ENCODE measurements at regions not wholly inside any gene's neighbourhood (a gene's known extent, or its start where the extent isn't known, plus 50 kb on each side); places are given as distances from the start of the nearest gene placed in this dataset.

DNA sequence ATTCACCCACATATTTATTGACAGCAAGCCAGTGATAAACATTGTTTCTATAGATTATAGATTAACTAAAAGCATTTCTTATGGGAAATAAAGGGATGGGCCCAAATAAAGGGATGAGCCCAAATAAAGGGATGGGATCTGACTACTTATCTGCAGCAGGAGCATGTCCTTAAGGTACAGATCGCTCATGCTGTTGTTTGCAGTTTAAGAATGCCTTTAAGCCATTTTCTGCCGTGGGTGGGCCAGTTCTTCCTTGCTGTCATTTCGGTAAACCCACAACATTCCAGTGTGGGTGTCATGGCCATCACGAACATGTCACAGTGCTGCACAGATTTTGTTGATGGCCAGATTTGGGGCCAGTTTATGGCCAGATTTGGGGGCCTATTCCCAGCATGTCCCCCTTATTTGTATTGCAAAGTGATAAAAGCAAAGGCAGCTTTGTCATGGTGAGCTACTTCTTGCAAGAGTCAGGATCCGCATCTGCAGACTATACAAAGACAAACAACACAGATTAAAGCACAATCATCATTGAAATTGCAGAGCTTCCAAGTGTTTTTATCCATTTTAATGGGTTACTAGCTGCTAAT is 700.7 kb downstream of the LRFN5 start:
- H3K4me3 ChIP-seq, result no peak overlapping the region
- no peak overlapping the region for H3K27ac ChIP-seq

DNA sequence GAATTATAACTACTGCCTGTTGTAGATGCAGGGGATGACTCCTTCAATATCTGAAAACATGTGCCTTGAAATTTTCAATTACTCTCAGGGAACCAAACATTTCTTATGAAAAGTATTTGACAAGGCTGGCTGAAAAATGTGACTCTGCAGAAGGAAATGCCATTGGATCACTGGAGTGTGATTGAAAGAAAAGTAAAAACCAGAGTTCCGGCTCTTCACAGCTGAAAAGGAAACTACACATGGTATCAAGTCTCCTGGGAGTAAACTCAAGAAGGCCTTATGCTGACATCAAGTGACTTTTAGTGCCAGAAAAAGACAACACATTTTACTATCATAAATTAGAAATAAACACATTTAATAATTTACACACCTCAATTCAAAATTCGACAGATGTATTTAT is 693.0 kb downstream of the LRFN5 start:
- no peak overlapping the region for H3K27ac ChIP-seq
- no peak overlapping the region for H3K4me3 ChIP-seq

DNA sequence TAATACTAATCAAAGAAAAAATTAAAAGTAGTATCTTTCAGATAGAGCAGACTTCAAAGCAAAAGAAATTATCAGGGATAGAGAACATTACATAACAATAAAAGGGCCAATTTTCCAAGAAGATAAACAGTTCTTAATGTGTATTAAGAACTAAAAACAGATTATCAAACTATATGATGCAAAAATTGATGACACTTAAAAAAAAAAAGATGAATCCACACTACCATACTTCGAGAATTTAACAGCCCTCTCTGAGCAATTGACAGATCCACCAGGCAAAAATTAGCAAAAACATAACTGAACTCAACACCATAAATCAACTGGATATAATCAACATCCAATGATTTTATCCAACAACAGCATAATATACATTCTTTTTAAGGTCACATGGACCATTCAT is 686.5 kb downstream of the LRFN5 start:
- Histone ChIP-seq H3K4me3 (no peak overlapping the region), H3K27ac (no peak overlapping the region)

DNA sequence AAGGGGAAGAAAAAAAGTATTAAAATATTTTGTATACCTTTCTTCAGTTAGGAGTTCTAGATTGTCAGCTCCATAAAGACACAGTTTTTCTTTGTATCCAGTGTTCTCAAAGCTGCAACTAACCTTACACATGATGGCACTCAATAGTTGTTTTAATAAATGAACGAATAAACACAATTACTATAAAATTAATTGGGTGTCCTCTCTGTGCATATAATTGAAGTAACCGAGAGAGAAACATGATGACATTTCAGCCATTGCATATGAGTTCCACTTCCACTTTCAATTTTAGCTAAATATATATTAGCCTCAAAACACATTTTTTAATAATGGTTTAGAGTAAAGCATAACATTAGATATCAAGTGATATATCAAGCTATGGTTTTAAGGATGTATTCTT is 671.2 kb downstream of the LRFN5 start:
- Histone ChIP-seq H3K27ac (no peak overlapping the region), H3K4me3 (no peak overlapping the region)

DNA sequence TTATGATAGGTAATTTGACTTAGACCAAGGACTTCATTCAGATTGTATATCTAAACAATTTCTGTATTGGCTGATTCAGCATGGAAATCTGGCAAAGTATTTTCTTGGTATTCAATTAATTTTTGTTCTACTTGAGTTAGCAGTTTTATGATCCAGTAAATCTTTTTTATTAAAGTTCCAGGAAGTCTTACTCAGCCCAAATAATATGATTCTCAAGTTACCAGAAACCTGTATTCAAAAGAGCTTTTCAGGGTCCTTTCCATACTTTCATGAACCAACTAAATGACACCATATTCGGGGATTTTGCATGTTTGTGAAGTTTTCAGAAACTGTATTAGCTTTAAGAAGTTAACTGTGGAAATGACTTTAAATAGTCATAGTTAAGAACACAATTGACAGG is 662.6 kb downstream of the LRFN5 start:
- Histone ChIP-seq H3K4me3 (no peak overlapping the region), H3K27ac (no peak overlapping the region)

DNA sequence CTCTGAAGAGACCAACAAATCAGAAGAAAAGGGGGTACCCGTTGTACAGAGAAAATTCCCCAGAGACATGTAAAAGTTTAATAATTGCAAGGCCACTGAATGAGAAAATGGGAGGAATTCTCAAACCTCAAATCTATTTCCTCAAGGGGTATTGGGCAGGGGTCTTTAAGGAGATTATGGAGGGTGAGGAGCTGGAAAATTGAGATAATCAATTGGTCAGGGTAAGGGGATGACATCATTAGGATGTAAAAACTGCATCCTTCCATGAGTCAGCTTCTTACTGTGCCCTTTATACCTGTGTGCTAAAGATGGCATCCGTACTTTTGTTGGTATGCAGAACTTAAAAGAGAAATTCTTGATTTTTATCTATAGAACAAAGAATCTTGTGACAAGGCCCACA is 641.5 kb downstream of the LRFN5 start:
- Histone ChIP-seq H3K4me3 (no peak overlapping the region), H3K27ac (no peak overlapping the region)

DNA sequence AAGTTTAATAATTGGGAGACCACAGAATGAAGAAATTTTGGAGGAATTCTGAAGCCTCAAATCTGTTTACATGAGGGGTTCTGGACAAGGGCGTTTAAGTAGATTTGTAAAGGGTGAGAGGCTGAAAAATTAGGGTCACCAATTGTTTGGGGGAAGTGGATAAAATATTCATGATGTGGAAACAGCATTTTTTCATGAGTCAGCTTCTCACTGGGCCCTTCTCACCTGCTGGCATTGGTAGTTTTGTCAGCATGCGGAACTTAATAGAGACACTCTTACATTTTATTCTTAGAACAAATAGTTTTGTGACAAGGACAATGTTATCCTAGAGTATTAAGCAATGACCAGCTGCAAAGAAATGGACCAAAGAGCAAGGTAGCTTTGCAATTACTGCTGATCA is 634.4 kb downstream of the LRFN5 start:
- no peak overlapping the region for H3K27ac ChIP-seq

DNA sequence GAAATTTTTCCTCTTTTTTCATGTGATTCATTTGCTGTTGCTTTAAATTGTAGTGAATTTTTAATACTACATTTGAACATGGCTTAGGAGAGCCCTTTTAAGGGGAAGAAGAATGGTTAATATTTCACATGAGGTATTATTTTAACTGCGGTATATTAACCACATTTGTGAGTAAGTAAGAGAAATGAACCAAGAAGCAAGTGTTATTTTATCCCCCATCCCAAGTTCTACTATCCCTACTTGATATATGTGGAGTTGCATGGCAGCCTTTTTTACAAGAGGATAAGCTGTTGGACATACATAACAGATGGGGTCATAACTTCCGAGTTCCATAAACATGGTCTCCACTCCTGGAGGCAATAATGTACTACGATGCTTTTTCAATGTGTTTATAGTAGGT is 623.3 kb downstream of the LRFN5 start:
- no peak overlapping the region for H3K27ac ChIP-seq

More for the DNA sequence above, 634.4 kb downstream of the LRFN5 start:
- H3K4me3 ChIP-seq, result no peak overlapping the region

DNA sequence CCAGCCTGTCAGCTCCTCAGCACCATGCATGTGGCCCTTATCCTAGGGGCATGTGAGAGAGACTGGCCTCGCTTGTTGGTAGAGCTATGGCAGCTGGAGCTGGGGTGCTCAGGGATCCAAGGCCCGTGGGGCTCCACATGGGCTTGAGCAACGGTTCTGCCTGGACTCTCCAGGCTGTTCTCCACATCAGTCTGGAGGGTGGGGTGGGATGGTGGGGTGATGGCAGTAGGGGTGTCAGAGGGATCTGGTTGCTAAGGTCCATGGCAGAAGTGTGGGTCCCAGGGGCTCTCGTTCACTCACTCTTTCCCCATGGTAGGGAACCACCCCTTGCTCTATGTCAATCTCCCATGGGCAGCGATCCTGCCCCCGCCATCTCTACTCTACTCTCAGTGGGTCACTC is 622.6 kb downstream of the LRFN5 start:
- Histone ChIP-seq H3K4me3 (no peak overlapping the region), H3K27ac (no peak overlapping the region)

More for the DNA sequence above, 623.3 kb downstream of the LRFN5 start:
- H3K4me3 ChIP-seq, result no peak overlapping the region

DNA sequence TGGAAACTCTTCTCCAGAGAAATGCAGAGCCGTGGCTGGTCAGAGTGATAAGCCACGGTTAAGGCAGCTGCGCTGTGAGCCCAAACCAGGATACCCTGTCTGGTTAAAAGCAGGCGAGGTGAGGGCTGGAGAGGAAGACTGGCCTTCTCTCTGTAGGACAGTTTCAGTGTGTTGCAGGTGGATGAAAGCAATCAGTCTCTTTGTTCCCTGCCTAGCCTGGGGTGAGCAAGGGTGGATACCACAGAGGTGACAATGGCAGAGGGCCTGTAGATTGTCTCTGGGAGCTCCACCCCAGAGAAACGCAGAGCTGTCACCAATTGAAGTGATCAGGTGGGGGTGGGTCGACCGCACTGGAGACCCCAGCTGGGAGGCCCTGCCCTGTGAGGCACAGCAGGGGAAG is 621.9 kb downstream of the LRFN5 start:
- H3K4me3 ChIP-seq, result no peak overlapping the region
- no peak overlapping the region for H3K27ac ChIP-seq

DNA sequence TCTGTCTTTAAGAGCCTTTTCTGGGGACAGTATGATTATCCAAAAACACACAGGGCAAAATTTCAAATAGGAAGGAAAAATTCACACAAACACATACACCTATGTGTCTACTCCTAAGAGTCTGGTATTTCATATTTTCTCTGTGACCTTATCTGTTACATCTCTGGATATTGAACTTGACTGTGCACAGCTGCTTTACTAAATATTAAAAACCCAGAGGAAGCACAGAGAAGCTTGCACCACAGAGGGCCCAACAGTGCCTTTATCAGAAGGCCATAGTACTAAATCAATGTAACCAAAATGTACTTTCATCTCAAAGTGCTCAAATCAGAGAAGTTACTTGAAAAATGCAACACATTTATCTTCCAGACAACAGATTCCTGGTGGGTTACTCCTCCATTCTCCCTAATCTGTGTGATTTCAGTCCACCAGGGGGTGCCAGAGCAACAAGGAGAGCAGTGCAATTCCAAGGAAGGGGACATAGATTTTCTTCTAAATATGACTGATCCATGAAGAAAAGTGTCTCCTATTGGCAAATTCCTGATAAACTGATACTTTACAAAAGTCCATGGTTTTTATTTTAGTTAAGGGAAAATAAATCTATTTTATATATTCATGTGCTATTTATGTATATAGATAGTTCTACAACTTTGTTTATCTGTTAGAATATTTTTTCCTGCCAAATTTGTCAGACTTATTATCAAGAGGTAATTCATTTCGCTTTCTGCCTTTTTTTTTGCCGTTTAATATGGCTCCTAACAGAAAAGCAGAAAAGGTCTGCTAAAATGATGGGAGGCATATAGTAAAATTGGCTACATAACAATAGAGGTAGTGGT is 617.6 kb downstream of the LRFN5 start:
- H3K4me3 ChIP-seq, result no peak overlapping the region
- no peak overlapping the region for H3K27ac ChIP-seq

DNA sequence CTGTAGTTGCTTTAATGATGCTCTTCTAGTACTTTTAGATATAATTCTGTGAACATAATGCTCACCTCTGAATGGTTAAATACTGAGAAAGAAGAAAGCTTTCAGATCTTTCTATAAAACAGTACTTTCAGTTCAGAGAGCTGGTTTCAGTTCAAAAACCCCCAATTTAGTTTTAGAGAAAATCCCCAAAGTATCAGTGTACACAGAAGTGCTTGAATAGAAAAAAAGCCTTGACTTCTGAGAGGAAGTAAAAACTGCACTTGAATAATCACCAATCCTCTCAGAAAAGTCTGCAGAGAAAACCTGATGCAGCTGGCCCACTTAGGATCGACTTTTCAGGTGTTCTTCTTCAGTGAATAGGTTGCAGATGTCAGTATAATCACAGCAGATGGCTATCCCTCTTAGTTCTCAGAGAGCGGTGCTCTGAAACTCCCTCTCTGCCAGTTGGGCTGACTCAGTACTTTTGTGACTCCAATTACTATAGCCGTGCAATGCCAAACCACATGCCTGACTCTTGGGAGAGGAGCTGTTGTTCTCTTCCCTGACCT is 616.3 kb downstream of the LRFN5 start:
- Histone ChIP-seq H3K27ac (no peak overlapping the region), H3K4me3 (no peak overlapping the region)

DNA sequence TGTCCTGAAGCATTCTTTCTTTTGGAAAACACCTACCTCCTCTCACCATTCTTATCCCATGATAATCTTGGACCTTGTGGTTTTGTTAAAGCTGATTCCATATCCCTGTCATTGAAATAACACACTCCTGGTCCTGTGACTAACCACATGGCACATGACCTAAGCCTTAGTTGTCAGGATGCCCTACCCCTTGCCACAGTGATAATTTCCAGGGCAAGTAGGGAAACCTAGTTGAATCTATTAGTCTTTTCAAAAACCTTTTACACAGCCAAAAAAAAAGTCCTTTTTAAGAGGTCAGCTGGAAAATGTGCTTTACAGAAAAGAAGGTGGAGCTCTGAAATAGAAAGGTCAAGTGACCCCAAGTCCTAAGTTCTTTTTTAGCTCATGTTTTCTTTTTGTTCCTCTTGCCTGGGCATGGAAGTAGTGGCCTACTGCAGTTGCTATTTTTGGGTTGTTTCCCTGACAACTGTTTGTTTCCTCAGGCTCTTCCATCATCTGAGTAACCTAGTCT is 608.4 kb downstream of the LRFN5 start:
- Histone ChIP-seq H3K27ac (no peak overlapping the region), H3K4me3 (no peak overlapping the region)

DNA sequence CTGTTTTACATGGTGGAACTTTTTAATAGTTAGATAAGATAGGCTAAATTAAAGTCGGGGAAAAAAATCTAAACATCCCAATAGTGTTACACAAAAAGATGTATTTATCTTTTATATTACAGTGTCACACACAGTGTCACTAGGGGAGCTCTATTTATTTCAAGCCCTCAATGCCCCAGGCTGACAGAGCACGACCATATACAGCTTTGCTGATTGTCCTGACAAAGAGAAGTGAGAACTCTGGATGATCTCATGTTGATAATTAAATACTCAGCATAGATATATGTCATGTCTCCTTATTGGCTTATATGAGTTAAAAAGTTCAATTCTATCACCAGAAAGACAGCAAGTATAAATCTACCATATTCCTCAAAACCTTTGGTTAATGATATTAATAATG is 594.3 kb downstream of the LRFN5 start:
- Histone ChIP-seq H3K4me3 (no peak overlapping the region), H3K27ac (no peak overlapping the region)

DNA sequence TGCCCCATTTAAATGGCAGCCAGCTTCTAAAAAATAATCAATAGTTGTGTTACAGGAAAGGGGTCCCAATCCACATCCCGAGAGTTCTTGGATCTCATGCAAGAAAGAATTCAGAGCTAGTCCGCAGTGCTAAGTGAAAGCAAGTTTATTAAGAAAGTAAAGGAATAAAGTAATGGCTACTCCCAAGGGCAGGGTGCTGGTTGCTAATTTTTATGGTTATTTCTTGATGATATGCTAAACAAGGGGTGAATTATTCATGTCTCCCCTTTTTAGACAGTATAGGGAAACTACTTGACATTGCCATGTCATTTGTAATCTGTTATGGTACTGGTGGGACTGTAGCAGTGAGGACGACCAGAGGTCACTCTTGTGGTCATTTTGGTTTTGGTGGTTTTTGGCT is 591.3 kb downstream of the LRFN5 start:
- Histone ChIP-seq H3K27ac (no peak overlapping the region), H3K4me3 (no peak overlapping the region)

DNA sequence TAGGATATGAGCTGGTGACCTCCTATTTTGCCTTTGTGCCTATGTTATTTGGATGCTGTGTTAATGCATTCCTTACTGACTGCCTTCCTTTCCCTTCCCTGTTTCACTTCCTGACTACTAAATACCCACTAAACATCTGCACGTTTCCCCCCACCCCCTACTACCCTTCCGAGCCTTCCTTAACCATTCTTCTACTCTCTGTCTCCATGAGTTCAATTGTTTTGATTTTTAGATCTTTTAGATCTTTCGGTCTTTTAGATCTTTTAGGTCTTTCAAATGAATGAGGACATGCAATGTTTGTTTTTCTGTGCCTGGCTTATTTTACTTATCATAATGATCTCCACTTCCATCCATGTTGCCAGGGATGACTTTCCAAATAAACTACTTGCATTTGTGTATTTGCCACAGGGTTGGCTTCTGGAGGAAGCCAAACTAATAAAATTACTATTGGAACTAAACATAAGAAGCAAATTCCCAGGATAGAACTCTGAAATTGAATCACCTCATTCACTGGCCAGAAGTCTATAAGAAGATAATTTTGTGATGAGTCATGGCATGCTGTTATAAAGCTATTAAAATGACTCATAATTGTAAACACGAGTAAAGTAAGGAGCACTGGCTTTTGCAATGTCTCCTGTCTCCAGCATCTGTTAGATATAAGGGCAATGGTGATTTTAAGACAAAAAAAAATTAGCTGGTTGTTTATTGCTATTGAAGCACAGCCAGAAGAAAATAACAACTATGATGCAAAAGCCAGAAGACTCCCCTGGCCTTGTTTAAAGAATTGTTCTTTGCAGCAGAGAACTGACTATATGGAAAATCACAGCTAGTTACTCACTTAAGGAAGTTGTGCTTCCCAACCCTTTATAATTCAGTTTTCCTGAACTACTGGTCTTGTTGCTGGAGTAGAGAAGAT is 586.3 kb downstream of the LRFN5 start:
- no peak overlapping the region for H3K4me3 ChIP-seq
- no peak overlapping the region for H3K27ac ChIP-seq

DNA sequence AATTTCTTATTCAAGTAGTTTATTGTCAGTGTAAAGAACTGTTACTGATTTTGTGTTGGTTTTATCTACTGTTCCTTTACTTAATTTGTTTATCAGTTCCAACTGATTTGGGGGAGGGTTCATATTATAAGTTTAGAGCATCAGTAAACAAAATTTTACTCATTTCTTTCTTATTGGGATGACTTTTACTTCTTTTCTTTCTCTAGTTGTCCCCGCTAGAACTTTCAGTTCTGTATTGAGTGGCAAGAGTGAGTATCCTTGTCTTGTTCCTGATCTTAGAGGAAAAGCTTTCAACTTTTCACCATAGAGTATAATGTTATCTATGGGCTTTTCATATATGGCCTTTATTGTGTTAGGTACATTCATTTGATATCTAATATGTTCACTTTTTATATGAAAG is 584.1 kb downstream of the LRFN5 start:
- H3K27ac ChIP-seq, result no peak overlapping the region
- no peak overlapping the region for H3K4me3 ChIP-seq

DNA sequence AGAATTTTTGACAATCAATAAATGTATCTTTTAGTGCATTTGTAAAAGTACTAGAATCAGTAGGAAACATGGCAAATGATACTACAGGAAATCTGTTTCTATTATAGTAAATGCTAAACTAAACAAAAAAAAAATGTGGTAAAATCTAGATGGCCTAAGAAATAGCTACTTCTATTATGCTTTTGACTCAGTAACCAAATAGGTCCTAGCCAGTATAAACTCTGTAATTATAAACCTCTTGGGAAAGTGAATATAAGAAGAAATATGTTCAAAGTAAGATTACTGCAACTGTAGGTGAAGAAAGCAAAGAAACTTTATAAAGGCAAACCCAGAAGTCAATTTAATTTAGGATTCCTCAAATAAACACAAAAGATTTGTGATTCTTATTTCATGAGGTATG is 581.2 kb downstream of the LRFN5 start:
- no peak overlapping the region for H3K27ac ChIP-seq
- no peak overlapping the region for H3K4me3 ChIP-seq

DNA sequence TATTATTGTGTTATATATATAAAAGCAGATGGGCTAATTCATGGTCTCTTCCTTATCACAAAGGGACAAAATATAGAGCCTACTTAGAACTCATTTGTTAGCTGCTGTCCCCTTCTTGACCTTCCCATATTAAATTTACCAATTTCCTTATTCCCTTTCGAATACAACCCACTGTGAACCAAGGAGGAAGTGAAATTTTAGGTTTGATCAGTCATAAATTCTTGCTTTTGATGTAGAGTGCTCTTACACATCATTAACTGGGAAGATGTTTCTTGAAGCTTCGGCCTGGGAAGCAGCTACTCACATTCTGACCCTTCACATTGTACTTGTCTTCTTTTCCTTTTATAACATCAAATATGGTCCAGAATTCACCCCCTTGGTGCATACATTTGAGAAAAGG is 579.0 kb downstream of the LRFN5 start:
- H3K4me3 ChIP-seq, result no peak overlapping the region
- H3K27ac ChIP-seq, result no peak overlapping the region

DNA sequence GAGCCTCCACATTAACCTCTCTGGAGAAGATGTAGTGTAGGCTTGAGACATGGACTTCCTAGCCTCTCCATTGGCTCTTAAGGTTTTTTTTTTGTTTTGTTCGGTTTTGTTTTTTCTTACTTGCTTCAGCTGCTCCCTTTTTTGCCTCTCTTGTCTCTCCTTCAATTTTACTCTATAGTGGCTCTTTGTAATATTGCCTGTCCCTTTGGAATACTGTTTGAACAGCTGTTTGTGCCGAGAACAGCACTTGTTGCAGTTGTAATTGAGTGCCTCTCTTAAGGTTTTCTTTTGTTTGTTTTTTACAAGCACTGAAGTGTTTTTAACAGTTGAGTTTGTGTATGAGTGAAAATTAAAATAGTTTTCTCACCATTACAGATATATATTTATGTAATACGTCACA is 567.7 kb downstream of the LRFN5 start:
- Histone ChIP-seq H3K27ac (no peak overlapping the region), H3K4me3 (no peak overlapping the region)
